ENCODE measurements at regions not wholly inside any gene's neighbourhood (a gene's known extent, or its start where the extent isn't known, plus 50 kb on each side); places are given as distances from the start of the nearest gene placed in this dataset.

DNA sequence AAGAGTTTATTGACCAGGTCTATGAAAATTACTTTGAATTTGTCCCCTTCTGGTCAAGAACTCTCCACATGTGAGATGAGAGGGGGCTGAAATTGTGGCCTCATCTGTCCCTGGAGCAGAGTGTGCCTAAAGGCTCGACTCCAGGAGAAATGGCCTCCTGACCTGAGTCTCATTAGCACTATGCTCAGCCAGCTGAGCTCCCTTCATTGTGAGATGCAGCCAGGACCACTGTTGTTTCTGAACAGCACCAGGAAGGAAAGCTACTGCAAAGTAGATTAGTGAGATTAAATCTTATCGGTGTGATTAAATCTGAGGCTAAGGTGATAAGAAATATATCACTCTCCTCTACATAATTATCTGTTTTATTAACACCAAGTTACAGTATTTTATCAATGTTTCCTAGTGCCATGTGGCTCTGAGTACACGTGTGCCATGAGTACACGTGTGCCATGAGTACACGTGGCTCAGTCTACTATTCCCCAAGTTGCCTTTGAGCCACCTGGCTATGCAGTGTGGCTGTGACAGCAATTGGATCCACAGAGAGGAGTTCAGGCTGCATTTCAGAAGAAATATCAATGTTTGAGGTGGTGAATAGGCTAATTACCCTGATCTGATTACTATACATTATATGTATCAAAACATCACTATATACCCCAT lies 126.9 kb downstream of the IPMK start:
- DNase-seq = no peak

DNA sequence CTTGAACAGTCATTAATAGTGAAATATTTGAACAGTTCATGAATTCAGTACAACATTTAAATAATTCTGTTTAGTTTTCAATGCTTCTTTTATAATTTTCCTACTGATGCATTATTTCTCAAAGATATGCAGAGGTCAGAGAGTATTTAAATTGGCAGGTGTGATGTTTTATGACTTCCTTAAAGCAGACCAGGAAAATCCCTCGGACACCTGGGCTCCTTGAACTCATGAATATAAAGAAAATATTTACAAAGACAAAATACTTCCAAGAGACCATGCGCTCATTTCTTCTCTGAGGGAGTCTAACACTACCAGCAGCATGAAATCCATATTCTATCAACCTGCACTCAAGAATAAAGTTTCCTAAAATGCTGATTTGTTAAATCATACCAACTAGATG lies 127.6 kb downstream of the IPMK start:
- DNase-seq = no peak

GRCh38 chr10:58137813-58138212 lies 129.9 kb downstream of the IPMK start:
- DNase-seq = no peak

DNA sequence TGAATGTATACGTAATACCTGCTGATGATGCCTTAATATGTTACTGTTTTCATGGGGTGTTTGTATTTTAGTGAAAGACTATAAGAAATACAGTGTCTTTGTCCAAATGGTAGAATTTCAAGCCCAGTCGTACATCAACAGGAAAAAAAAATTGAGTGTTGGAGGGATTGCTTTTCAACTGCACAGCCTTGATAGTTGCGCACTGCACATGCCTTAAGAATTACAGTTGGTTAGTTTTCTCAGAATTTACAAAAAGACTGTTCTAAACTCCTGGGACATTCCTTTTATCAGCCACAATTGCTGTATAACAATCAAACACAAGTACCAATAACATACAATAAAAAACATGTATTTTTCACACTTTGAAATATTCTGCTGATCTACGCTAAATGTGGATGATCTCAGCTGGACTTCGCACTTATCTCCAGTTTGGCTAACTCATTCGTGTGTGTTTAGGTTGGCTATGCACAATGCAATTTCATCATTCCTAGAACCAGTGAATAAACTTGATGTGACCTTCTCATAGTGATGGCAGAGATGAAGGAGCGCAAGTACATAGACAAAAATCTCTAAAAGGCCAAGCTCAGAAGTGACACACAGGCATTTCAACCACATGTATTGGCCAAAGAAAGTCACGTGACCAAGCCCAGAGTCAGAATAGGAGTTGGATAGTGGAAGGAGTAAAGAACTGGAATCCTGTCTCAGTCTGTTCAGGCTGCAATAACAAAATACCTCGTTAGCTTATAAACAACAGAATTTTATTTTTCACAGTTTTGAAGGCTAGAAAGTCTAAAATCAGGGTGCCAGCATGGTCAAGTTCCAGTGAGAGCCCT lies 152.3 kb downstream of the IPMK start:
- no peak for DNase-seq

DNA sequence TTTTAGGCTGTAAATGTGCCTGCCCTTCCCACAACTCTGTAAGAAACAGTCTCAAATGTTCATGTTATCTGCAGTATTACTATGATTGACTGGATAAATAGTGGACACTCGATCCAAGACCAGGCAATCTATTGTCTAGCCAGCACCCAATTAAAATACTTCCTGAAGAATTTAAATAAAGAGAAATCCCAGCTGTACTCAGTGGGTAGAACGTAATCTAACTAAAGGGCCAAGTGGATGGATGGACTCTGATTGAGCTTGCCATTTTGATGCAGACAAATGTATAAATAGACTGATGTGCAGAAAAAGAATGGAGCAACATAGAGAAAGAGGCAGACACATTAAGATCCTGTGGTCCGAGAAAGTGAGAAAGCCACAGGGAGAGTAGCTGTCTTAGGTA lies 158.0 kb downstream of the IPMK start:
- DNase-seq = no peak

- DNase-seq = no peak
Observed at GRCh38 chr10:58107506-58107905, 160.2 kb downstream of the IPMK start.

DNA sequence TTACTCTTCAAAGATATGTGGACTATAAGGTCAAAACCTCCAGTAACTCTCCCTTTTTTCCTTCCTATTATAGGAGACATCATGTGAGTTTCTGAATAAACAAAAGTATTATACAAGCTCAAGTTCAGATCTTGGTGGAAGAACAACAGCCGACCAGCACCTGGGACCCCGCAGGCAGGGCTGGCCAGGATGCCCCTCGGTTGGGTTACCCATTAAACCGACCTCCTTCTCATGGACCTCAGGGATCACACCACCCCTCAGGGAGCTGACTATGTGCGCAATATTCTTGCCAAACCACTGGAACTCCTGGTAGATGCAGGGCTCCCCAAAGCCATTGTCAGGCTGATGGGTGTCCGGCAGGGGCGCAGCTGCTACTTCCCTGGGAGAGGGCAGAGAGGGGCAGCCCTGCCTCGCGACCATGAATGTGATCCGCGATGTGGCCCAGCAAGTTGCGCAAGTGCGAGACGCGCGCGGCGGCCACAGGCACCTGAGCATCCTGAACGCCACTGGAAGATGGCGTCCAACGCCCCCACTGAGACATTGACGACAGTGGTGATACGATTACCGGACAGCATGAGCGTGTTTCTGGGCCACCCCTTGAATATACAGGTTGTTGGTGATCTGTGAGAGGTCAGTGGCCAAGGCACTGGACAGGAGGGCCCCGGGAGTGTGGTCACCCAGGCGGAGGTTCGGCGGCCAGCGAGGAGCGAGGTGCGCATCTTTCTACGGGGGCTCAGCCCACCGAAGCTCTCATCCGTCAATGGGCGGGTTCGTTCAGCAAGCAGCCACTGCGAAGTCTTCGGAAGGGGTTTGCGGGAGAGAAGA lies 161.3 kb downstream of the IPMK start:
- no peak for DNase-seq

- no peak for DNase-seq
Observed at GRCh38 chr10:58104351-58104751, 163.3 kb downstream of the IPMK start.

- no peak for DNase-seq
Observed at GRCh38 chr10:58102897-58103296, 164.8 kb downstream of the IPMK start.

DNA sequence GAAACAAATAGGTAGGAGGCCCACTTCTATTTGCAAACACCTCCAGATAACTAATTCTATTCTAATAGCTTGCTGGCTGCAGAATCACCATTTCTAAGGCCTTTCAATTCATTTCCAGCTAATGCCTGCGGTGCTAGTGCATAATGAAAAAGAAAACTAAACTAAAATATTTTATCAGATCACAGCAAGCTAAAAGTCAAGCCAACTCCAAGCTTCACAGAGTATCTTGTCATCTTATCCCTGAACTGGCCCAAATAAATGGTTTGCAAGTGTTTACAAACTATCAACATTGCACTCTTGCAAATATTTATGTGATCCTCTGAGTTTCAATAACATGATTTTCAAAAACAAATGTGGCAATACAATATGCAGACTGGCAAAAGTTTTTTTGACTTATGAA lies 166.0 kb downstream of the IPMK start:
- no peak for DNase-seq

DNA sequence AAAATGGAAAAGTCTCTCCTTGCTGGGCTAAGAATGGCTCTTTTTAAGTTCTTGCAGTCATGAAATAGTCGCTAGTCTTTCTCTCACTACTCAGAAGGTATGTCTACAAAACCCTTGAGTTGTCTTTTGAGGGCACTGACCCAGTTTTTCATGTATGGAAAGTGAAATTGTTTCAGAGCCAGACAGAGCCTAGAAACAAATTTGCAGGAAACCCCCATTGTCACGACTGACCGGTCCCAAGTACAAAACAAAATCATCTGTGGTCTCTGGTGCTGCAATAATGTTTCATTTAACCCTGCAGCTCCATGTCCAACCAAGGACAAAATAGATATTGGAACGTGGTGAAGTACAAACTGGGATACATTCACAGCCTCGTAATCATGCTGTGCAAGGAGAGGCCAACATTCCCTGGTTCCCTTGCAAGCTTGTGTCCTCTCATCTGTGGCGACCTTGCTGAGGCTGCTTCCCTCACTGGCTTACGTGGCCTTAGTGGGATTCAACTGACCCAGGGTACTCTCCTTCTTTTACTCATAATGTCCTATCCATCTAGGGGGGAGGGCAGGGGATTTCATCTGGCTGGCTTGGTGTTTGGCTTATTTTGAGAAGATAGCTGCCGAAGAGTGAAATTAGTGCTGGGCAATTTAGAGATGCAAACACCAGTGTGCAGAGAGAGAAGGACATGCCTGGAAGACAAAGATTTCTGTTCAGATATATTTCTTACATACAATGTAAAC lies 172.5 kb downstream of the IPMK start:
- DNase-seq = no peak

DNA sequence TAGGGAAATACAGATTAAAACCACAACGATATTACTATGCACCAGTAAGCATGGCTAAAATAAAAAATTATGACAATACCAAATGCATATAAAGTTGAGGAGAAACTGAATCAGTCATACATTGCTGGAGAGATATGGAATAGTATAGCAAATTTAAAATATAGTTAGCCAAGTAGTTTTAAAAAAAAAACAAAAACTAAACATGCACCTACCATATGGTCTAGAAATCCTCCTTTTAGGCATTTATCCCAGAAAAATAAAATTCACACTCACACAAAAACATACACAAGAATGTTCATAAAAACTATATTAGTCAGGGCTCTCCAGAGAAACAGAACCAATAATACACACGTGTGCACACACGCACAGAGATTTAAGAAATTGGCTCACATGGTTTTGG lies 175.8 kb downstream of the IPMK start:
- DNase-seq = no peak

- no peak for DNase-seq
Observed at GRCh38 chr10:58089739-58090138, 178.0 kb downstream of the IPMK start.

DNA sequence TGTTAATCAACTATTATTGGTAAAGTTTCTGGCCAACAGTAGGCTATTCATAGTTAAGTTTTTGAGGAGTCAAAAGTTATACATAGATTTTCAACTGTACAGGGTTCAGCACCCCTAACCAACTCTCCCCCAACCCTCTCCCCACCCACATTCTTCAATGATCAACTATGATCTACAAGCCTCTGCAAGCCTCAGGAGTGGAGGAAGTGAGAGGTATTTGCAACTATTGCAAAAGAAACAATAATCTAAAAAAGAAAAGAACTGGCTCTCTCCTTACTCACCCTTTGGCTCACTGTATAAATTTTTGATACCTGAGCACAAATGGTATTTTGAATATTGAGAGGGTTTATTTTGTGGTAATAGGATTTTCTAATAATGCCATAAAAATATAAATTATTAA lies 179.8 kb downstream of the IPMK start:
- DNase-seq = no peak

DNA sequence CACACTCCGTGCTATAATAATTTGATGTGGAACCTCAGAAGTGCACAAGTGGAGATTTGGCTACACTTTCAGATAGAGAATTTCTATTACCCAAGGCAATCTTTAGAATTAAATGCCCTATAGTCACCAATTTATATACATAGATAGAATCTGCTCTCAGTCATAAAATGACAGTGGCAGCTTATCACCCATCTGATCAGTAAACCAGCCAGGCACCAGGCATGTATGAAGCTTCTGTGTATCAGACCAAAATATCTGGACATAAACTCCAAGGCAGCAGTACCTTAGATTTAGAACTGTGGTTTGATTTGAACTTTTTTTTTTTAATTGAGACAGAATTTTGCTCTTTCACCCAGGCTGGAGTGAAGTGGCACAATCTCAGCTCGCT lies 180.9 kb downstream of the IPMK start:
- DNase-seq = no peak

GRCh38 chr10:58086144-58086762 lies 181.4 kb downstream of the IPMK start:
- DNase-seq = no peak

DNA sequence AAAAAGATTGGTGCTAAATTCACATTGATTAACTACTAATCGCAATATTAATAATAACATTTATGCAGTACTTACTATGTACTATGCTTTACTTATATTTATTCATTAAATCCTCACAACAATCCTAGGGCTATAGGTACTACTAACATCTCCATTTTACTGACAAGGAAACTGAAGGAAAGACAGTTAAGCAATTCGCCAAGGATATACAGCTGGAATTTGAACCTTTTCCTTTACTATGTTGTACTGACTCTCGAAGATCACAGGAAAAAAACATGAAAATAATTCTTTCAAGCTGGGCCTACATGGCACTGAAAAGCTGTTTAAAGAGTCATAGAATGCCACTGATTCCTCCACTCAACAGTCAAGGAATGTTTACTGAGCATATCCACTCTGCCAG lies 185.4 kb downstream of the IPMK start:
- DNase-seq = no peak

- no peak for DNase-seq
Observed at GRCh38 chr10:58081353-58081752, 186.3 kb downstream of the IPMK start.

DNA sequence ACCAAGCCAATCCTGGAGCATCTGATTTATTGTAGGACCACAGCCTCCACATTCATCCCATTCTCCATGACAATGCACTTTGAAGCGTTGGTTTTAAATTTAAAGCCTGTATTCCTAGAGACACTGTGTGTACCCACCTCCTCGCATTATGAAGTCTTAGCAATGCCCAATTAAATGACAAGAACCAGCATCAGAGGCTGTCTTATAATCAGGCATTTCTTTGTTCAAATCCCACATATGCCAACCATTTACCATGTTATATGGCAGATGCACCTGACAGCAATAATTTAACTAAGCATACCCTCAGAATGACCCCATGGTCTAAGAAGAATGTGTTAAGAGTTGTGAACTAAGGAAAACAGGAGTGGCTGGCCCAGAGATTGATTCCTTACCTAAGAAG lies 188.2 kb downstream of the IPMK start:
- no peak for DNase-seq

DNA sequence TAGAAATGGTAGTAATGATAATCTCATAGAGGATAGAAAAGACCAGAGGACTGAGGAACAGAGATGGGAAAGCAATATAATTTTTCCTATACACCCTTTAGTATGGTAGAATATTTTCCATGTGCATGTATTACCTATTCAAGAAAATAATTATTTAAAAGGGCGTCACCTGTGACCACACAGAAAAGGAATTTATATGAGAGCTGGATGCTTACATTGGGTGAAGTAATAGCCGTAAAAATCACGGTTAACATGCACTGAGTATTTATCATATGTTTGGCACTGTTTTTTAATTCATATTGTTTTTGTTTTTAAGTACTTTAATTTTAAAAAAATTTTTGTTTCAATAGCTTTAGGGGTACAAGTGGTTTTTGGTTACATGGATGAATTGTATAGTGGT lies 195.1 kb downstream of the IPMK start:
- no peak for DNase-seq

GRCh38 chr10:58070956-58071355 lies 196.7 kb downstream of the IPMK start:
- DNase-seq = no peak

DNA sequence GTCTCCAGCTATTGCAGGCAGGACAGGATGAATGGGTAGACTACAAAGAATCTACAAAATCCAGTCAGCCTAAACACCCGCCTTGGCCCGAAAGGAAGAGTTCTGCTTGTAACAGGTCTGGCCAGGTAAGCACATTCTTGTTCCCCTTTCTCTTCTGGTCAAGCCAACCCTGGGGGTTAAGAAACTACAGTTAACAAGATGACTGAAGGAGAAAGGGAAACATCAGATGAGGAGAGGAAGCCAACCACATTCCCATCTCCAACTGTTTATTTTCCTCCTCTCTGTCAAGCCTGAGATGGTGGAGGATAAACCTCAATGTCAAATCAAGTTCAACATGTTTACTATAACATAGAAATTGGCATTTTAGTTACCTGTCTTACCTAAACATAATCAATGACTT lies 198.9 kb downstream of the IPMK start:
- DNase-seq = no peak

GRCh38 chr10:58066979-58067378 lies 200.7 kb downstream of the IPMK start:
- no peak for DNase-seq
